Hematopoietic multipotent progenitor cell treated with erythropoietin and hydrocortisone succinate and interleukin-3 and kit ligand, for 6 days (in vitro differentiated cells): ENCODE measurements at regions not wholly inside any gene's neighbourhood (a gene's known extent, or its start where the extent isn't known, plus 50 kb on each side); places are given as distances from the start of the nearest gene placed in this dataset.

ENCODE experiments used
- DNase-seq: peaks from one replicate; pipeline ENCODE4 v3.0.0-alpha.2; 2015

- no peak for DNase-seq
Observed at GRCh38 chr20:60485012-60485760, 527.0 kb downstream of the CDH26 start.

DNA sequence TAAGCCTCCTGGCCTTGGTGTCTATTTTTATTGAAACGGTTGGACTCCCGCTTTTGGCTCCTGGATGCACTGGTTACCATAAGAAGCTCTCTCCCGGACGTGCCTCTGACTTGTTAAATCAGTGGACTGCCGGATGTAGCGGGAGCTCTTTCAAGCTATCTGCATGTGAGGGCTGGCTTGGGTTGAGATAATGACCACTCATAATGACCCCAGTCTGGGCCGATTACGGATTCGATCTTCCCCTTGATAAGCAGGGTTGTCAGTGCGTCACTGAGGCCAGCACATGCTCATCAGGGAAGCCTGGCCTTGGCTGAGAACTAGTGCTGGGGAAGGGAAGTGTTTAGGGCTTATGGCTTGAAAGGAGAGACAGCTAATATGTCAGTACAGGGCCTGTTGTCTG is 528.1 kb downstream of the CDH26 start:
- DNase-seq: no peak

DNA sequence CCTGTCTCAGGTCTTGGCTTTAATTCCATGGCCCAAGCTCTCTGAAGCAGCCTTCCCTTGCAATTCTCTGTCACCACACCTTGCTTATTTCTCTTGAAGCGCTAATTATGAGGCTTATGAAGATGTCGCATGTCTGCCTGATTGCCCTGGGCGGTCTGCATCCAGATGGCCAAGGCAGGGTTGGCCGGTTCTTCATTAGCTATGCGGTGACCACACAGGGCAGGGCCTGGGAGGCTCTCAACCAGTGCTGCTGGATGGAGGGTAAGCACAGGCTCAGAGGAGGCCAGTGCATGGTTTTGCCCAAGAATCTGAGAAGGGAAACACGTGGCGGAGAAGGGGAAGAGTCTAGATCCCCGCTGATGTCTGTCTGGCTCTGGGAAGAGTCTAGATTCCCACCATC is 528.7 kb downstream of the CDH26 start:
- DNase-seq: no peak

DNA sequence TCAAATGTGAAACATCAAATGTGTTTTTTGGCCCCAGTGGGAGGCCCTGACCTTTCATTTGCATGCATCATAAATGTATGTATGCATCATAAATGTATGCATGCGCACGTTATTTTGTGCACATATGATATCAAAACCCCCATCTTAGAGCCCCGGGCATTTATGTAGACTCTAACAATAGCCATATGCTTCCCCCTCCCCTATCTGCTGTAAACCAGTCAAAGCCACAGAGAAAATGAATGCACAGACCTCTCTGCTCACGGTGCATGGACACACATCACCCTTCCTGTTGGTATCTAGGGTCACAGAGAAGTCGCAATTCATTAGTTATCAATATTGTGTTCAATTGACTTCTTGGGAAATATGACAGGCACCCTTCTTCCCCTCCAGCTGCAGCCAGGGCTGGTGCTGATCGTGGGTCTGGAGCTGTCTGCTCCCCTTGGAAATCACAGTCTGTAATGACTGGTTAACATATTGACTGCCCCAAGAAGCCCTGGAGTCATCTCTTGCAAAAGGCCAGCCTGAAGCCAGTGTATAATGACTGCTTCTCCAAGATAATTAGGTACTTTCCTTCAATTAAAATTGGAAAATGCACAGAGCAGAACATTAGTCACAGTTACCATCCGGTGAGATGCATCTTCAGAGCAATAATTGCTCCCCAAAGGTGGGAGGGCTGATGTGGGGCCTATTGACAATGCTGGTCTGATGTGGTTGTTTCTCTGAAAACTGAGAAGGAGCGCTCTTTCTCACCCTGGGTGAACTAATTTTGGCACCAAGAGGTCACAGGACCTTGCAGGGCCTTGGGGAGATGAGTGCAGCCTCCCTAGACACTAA is 532.2 kb downstream of the CDH26 start:
- DNase-seq: no peak

- DNase-seq: no peak
Observed at GRCh38 chr20:60491051-60491581, 532.9 kb downstream of the CDH26 start.

GRCh38 chr20:60494476-60494875 is 536.3 kb downstream of the CDH26 start:
- DNase-seq: no peak

GRCh38 chr20:60497298-60498035 is 539.2 kb downstream of the CDH26 start:
- no peak for DNase-seq

DNA sequence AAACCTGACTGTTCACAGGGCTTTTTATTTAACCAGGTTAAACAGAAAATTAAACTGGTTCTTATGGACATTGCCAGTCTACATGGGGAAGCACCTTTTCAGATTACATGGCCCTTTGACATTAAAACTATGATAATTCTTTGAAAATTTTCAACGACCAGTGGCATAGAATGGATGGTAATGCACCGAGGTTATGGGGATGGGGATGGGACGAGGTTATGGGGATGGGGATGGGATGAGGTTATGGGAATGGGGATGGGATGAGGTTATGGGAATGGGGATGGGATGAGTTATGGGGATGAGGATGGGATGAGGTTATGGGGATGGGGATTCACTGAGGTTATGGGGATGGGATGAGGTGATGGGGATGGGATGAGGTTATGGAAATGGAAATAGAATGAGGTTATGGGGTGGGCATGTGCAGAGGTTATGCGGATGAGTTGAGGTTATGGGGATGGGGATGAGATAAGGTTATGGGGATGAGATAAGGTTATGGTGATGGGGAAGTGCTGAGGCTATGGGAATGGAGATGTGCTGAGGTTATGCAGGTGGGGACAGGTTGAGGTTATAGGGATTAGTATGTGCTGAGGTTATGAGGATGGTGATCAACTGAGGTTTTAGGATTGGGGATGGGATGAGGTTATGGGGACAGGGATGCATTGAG is 541.9 kb downstream of the CDH26 start:
- no peak for DNase-seq

DNA sequence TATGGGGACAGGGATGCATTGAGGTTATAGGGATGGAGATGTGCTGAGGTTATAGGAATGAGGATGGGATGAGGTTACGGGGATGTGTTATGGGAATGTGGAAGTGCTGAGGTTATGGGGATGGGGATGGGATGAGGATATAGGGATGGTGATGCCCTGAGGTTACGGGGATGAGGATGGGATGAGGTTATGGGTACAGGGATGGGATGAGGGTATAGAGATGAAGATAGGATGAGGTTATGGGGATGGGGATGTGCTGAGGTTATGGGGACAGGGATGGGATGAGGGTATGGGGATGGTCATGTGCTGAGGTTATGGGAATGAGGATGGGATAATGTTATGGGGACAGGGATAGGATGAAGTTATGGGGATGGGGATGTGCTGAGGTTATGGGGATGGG is 542.8 kb downstream of the CDH26 start:
- no peak for DNase-seq

DNA sequence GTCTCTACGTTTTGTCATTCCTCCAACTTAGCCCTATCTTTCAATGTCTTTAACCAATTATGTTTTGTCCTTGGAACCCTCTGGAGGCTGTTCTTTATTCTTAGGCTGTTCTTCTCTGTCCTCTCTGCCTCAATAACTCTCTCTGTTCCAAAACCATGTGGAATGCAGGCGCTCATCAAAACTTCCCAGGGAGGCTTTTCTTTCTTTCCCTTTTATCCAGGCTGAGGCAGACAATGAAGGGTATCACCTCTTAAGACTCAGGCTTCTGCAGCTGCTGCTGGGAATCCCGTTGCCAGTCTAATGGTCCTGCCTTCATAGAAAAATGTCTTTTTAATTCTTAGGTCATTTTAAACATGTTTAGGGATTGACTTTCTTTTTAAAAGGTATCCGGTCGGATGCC is 544.7 kb downstream of the CDH26 start:
- DNase-seq: no peak

DNA sequence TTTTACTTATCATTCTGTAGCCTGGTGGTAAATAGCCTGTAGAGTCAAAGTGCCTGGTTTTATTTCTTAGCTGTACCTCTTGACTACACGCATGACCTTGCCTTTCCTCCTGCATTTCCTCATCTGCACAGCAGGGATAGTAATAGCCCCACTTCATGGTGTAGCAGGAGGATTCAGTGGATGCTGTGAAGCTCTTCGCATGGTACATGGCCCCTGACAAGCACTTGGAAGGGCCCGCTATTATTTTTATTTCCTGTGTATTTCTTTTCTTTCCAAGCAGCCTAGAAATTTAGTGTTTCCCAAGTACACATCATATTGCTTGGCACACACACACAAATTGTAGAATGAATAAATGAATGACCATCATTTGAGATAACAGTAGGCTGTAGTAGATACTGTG is 547.2 kb downstream of the CDH26 start:
- DNase-seq: no peak

DNA sequence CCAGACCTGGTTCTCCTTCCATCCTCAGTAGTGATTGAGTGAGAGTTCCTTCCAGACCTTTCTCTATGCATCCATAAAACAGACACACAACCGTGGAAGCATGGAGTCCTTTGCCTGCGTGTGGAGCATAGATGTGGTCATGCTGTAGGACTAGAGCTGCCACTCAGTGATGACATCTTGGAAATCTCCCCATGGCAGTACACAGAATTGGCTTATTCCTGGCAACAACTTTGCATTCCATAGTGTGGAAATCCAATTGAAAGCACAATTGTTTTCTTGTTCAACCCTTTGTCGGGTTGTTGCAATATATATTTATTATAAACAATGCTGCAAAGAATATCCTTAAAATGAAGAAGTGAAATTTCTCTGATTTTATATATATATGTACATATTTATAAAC is 547.8 kb downstream of the CDH26 start:
- DNase-seq: no peak

- no peak for DNase-seq
Observed at GRCh38 chr20:60507087-60507694, 549.0 kb downstream of the CDH26 start.

- DNase-seq: no peak
Observed at GRCh38 chr20:60509407-60509806, 551.2 kb downstream of the CDH26 start.

DNA sequence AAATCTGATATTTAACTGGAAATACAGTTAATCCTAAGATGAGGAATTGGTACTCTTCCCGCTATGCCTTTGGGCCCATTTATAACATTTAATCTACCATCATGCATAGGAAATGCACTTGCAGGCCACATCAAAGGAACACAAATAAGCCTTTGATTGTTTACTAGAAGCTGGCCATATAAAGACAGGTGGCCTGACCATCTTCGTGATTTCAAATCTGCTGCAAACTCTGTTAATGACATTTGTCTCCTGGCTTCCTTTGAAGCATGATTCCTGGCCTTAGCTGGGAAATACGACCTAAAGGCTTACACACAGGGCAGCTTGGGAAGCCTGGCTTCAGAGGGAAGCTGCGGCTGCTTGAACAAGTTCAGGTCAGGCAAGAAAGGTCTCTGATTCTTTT is 552.1 kb downstream of the CDH26 start:
- DNase-seq: no peak

DNA sequence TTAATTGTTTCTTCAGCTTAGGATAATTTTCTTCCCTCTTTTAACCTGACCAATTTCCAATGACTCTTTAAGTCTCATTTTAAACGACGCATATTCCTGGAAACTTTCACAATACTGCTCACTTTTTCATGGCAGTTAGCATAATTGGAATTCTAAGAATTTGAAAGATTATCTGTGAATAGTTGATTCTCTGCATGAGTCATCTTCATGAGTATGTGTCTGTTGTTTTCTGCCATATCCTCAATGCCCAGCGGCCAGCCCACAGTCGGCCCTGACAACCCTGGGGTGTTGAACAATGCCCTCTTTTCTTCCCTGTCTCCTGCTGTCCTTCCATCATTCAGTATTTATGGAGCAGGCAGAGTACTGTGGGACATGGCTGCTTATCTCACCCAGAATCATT is 554.2 kb downstream of the CDH26 start:
- DNase-seq: no peak

DNA sequence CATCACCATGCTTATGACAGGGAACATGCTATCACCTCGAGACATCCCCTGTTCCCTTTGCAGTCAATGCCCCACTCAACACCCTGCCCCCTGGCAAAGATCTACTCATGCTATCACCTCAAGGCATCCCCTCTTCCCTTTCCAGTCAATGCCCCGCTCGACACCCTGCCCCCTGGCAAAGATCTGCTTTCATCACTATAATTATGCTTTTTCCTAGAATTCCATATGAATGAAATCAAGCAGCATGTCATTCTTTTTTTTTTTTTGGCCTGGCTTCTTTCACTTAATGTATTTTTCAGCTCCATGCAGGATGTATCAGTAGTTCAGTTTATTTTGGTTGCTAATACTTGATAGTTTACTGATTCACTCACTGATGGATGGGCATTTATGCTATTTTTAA is 554.9 kb downstream of the CDH26 start:
- DNase-seq: no peak

GRCh38 chr20:60516442-60516841 is 558.2 kb downstream of the CDH26 start:
- DNase-seq: no peak

DNA sequence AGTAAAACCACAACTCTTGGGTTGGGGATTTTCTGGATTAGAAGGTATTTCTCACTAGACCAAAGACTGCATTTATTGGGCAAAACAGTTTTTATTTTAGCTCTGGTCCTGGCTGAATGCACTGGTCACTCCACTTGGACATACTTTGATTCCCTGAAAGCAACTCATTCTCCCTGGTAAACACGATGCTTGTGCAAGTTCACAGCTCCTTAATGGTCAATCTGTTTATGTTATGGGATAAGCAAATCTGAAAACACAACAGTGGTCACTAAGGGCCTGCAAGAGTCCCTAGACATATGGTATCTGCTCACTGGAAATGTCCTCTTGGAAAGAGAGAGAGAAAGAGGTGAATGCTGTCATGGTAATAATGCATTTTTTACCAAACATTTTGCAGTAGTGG is 559.8 kb downstream of the CDH26 start:
- DNase-seq: no peak

DNA sequence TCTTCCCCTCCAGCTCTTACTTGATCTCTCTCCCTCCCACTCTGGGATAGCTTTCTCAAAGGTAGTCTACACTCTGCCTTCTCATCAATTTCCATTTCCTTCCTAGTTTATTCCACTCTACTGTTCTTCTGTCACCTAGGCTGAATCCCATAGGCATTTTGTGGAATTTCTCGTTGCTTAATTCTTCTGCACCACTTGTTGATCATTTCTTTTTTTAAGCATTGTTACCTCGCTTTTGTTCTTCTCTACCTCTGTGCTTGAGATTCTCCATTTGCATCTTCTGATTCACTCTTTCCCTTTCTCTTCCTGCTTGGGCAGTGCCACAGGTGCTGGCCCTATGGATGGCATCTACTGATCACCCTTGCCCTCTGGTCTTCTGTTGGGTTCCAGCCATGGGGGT is 567.2 kb downstream of the CDH26 start:
- DNase-seq: no peak

DNA sequence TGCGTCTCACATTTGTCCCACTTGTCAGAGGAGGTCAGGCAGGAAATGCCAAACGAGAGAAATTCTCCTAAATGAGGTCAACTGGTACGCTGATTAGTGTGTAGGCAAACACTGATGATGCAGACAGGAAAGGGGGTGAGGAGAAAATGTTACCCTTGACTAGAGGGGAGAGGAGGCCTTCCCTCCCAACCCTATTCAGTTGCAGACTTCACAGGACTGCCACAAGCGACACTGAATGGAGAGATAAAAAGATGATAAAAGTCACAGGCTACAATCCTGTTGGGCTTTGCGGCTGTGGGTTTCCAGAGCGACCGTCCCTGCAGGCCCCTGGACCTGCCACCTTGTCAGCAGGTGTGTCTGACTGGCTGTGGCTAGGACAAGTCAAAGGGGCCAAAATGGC is 569.4 kb downstream of the CDH26 start:
- DNase-seq: no peak

- DNase-seq: no peak
Observed at GRCh38 chr20:60528141-60528540, 569.9 kb downstream of the CDH26 start.

GRCh38 chr20:60529149-60529548 is 570.9 kb downstream of the CDH26 start:
- no peak for DNase-seq
